Neural cell (in vitro differentiated cells): ENCODE measurements at regions not wholly inside any gene's neighbourhood (a gene's known extent, or its start where the extent isn't known, plus 50 kb on each side); places are given as distances from the start of the nearest gene placed in this dataset.

Experiments used
- EZH2 ChIP-seq: fragments of 200-600, 300-800 bp; shearing (Covaris generic), sonication (generic); IDR thresholded peaks from 2 replicates; pipeline ENCODE4 v1.6.1; 2014; ENCODE audit warnings: antibody characterized with exemption, low read length, borderline replicate concordance, mild to moderate bottlenecking; ENCODE audit not compliant: insufficient read depth, poor library complexity, severe bottlenecking
- MXI1 ChIP-seq: fragments of 450-650 bp; conservative IDR thresholded peaks from 2 replicates; pipeline ENCODE4 v1.6.1; 2014; ENCODE audit warnings: antibody characterized with exemption, mild to moderate bottlenecking; ENCODE audit not compliant: poor library complexity, severe bottlenecking
- POLR2AphosphoS5 ChIP-seq: IDR thresholded peaks from 2 replicates; pipeline ENCODE4 v1.6.1; 2012
- RAD21 ChIP-seq: fragments of 450-650 bp; conservative IDR thresholded peaks from 2 replicates; pipeline ENCODE4 v1.6.1; 2014; ENCODE audit warnings: antibody characterized with exemption, mild to moderate bottlenecking, moderate library complexity
- SMC3 ChIP-seq: fragments of 450-650 bp; conservative IDR thresholded peaks from 2 replicates; pipeline ENCODE4 v1.6.1; 2014; ENCODE audit warnings: antibody characterized with exemption, mild to moderate bottlenecking, moderate library complexity; ENCODE audit not compliant: poor library complexity
- TAF1 ChIP-seq: IDR thresholded peaks from 2 replicates; pipeline ENCODE4 v1.6.1; 2012; ENCODE audit warnings: low read depth
- TF ChIP-seq, protein P1 (sequence below): fragments of 450-650 bp; IDR thresholded peaks from 2 replicates; pipeline ENCODE4 v1.5.1; 2014; ENCODE audit warnings: antibody characterized with exemption, mild to moderate bottlenecking, moderate library complexity; ENCODE audit not compliant: poor library complexity, severe bottlenecking
- TF ChIP-seq, protein P2 (sequence below): IDR thresholded peaks from 2 replicates; pipeline ENCODE4 v1.6.1; 2012; ENCODE audit warnings: borderline replicate concordance

DNA sequence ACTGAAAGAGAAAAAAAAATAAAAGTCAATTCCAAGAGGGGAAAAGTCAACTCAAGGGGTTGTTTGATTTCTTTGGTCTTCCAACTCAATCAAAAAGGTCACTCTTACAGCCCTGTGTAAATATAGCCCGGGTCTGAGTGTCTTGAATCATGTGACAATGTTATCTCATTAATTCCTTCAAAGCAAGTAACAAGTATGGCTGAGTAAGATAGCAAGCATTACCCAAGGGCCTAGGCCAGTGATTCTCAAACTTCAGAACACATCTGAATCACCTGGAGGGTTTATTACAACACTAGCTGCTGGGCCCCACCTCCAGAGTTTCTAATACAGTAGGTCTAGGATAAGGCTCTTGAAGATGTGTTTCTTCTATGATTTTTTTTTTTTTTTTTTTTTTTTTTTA, 125.0 kb downstream of the PRLHR start:
- TF ChIP-seq, protein P1, sequence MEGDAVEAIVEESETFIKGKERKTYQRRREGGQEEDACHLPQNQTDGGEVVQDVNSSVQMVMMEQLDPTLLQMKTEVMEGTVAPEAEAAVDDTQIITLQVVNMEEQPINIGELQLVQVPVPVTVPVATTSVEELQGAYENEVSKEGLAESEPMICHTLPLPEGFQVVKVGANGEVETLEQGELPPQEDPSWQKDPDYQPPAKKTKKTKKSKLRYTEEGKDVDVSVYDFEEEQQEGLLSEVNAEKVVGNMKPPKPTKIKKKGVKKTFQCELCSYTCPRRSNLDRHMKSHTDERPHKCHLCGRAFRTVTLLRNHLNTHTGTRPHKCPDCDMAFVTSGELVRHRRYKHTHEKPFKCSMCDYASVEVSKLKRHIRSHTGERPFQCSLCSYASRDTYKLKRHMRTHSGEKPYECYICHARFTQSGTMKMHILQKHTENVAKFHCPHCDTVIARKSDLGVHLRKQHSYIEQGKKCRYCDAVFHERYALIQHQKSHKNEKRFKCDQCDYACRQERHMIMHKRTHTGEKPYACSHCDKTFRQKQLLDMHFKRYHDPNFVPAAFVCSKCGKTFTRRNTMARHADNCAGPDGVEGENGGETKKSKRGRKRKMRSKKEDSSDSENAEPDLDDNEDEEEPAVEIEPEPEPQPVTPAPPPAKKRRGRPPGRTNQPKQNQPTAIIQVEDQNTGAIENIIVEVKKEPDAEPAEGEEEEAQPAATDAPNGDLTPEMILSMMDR, result no peak
- TF ChIP-seq POLR2AphosphoS5 (no peak), EZH2 (no peak), TAF1 (no peak), RAD21 (no peak), SMC3 (no peak), MXI1 (no peak)
- TF ChIP-seq, protein P2, sequence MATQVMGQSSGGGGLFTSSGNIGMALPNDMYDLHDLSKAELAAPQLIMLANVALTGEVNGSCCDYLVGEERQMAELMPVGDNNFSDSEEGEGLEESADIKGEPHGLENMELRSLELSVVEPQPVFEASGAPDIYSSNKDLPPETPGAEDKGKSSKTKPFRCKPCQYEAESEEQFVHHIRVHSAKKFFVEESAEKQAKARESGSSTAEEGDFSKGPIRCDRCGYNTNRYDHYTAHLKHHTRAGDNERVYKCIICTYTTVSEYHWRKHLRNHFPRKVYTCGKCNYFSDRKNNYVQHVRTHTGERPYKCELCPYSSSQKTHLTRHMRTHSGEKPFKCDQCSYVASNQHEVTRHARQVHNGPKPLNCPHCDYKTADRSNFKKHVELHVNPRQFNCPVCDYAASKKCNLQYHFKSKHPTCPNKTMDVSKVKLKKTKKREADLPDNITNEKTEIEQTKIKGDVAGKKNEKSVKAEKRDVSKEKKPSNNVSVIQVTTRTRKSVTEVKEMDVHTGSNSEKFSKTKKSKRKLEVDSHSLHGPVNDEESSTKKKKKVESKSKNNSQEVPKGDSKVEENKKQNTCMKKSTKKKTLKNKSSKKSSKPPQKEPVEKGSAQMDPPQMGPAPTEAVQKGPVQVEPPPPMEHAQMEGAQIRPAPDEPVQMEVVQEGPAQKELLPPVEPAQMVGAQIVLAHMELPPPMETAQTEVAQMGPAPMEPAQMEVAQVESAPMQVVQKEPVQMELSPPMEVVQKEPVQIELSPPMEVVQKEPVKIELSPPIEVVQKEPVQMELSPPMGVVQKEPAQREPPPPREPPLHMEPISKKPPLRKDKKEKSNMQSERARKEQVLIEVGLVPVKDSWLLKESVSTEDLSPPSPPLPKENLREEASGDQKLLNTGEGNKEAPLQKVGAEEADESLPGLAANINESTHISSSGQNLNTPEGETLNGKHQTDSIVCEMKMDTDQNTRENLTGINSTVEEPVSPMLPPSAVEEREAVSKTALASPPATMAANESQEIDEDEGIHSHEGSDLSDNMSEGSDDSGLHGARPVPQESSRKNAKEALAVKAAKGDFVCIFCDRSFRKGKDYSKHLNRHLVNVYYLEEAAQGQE, result no peak
